HCT116 (cell line): ENCODE measurements at regions not wholly inside any gene's neighbourhood (a gene's known extent, or its start where the extent isn't known, plus 50 kb on each side); places are given as distances from the start of the nearest gene placed in this dataset.

Source experiments
- ATAC-seq: fragments of 200-7000 bp; cut with Tn5 transposase; 2 replicates; pipeline ENCODE4 v1.9.1; 2020; ENCODE audit warnings: mild to moderate bottlenecking, moderate library complexity
- BruUV-seq: library from RNA; stranded (reverse); fragments of 400-500 nt; replicated peaks from 2 replicates; lab custom pipeline; 2021; lab: Mats Ljungman, UMichigan
- CTCF ChIA-PET: fragments of 300-600 bp; sonication (Branson Sonifier 250); formaldehyde crosslinking; loops from one replicate; lab custom pipeline; 2021; ENCODE audit warnings: antibody characterized with exemption; lab: Charles Lee
- POLR2A ChIA-PET: fragments of 300-600, 350-600 bp; sonication (Branson Sonifier 250); formaldehyde crosslinking; loops from one replicate; lab custom pipeline; 2021; ENCODE audit warnings: antibody characterized with exemption; lab: Charles Lee
- RAD21 ChIA-PET, 2 experiments: fragments of 300-600 bp; sonication (Branson Sonifier 250); formaldehyde crosslinking; loops; one replicate each; lab custom pipeline; 2023; ENCODE audit warnings: low total read pairs in 2 of 2; ENCODE audit not compliant: uncharacterized antibody in 2 of 2, unreplicated experiment in 2 of 2, low non-redundant PET in 1 of 2; lab: Charles Lee
- DNase-seq: peaks from one replicate; pipeline ENCODE4 v3.0.0-alpha.2; 2010; ENCODE audit warnings: low read depth, low spot score
- H2AFZ ChIP-seq: fragments of 200-600 bp; shearing (Covaris generic), sonication (generic); 2 replicates; pipeline ENCODE4 v1.6.1; 2017; ENCODE audit warnings: low read depth, mixed run types, mixed read lengths, antibody characterized with exemption, low read length; ENCODE audit not compliant: poor library complexity, severe bottlenecking
- H3K27ac ChIP-seq: 2 replicates; pipeline ENCODE4 v1.5.1; 2012; ENCODE audit warnings: low read depth, low read length
- H3K27me3 ChIP-seq: fragments of 200-600 bp; sonication (generic); 2 replicates; pipeline ENCODE4 v1.6.1; 2016; ENCODE audit warnings: mixed run types, low read length, mixed read lengths; ENCODE audit not compliant: insufficient read depth
- H3K36me3 ChIP-seq, 2 experiments: fragments of 200-500 bp in 1 of 2; fragments of 200-600 bp in 1 of 2; sonication (Bioruptor generic) in 1 of 2; sonication (generic) in 1 of 2; 2 replicates each; pipeline versions ENCODE4 v1.5.1 to v1.6.1; 2014 to 2016; ENCODE audit warnings: low read length in 2 of 2, inconsistent platforms in 1 of 2, mixed read lengths in 1 of 2, mixed run types in 1 of 2; ENCODE audit not compliant: insufficient read depth in 2 of 2, control insufficient read depth in 1 of 2
- H3K4me1 ChIP-seq, 2 experiments: fragments of 200-600 bp in 1 of 2; sonication (generic) in 1 of 2; 2 replicates each; pipeline versions ENCODE4 v1.5.1 to v1.6.1; 2012 to 2017; ENCODE audit warnings: low read length in 2 of 2, inconsistent platforms in 1 of 2, mild to moderate bottlenecking in 1 of 2, mixed read lengths in 1 of 2, mixed run types in 1 of 2, moderate library complexity in 1 of 2; ENCODE audit not compliant: insufficient read depth in 2 of 2, control insufficient read depth in 1 of 2
- H3K4me2 ChIP-seq: fragments of 200-600 bp; sonication (generic); 2 replicates; pipeline ENCODE4 v1.6.1; 2017; ENCODE audit warnings: mixed run types, low read length, mixed read lengths
- H3K4me3 ChIP-seq, 2 experiments: fragments of 200-600 bp in 1 of 2; sonication (generic) in 1 of 2; replicated peaks in 1 of 2; 2 replicates each; pipeline ENCODE4 v1.5.1; 2011 to 2016; ENCODE audit warnings: low read length in 2 of 2, control low read depth in 1 of 2, low read depth in 1 of 2, mild to moderate bottlenecking in 1 of 2, mixed read lengths in 1 of 2, mixed run types in 1 of 2
- H3K79me2 ChIP-seq: fragments of 200-600 bp; sonication (generic); 2 replicates; pipeline ENCODE4 v1.6.1; 2017; ENCODE audit warnings: mild to moderate bottlenecking, mixed run types, low read length, moderate library complexity, mixed read lengths; ENCODE audit not compliant: insufficient read depth
- H3K9ac ChIP-seq: fragments of 200-600 bp; sonication (generic); 2 replicates; pipeline ENCODE4 v1.6.1; 2016; ENCODE audit warnings: low read length, mixed read lengths
- H3K9me2 ChIP-seq: fragments of 200-600 bp; sonication (generic), shearing (Covaris generic); 2 replicates; pipeline ENCODE4 v1.6.1; 2017; ENCODE audit warnings: mixed run types, mild to moderate bottlenecking, moderate library complexity; ENCODE audit not compliant: insufficient read depth
- H3K9me3 ChIP-seq, 2 experiments: fragments of 200-500 bp in 1 of 2; fragments of 200-600 bp in 1 of 2; sonication (Bioruptor generic) in 1 of 2; sonication (generic) in 1 of 2; 2 replicates each; pipeline ENCODE4 v1.6.1; 2014 to 2017; ENCODE audit warnings: low read length in 2 of 2, mixed read lengths in 2 of 2, inconsistent platforms in 1 of 2, low read depth in 1 of 2, mild to moderate bottlenecking in 1 of 2, mixed run types in 1 of 2, moderate library complexity in 1 of 2; ENCODE audit not compliant: control insufficient read depth in 1 of 2, insufficient read depth in 1 of 2
- H4K20me1 ChIP-seq: fragments of 200-600 bp; sonication (generic), shearing (Covaris generic); 2 replicates; pipeline ENCODE4 v1.6.1; 2017; ENCODE audit warnings: mixed run types, mild to moderate bottlenecking, moderate library complexity; ENCODE audit not compliant: insufficient read depth
- ATF3 ChIP-seq: IDR thresholded peaks from 2 replicates; pipeline ENCODE4 v1.6.1; 2012
- EGR1 ChIP-seq: IDR thresholded peaks from 2 replicates; pipeline ENCODE4 v1.6.1; 2012; ENCODE audit warnings: low read depth
- ELF1 ChIP-seq: IDR thresholded peaks from 2 replicates; pipeline ENCODE4 v1.6.1; 2012; ENCODE audit warnings: low read depth, borderline replicate concordance
- EZH2 ChIP-seq: fragments of 200-600 bp; sonication (generic); IDR thresholded peaks from 2 replicates; pipeline ENCODE4 v1.6.1; 2017; ENCODE audit warnings: antibody characterized with exemption, mixed run types
- EZH2phosphoT487 ChIP-seq: fragments of 200-600 bp; IDR thresholded peaks from 2 replicates; pipeline ENCODE4 v1.6.1; 2018; ENCODE audit warnings: antibody characterized with exemption, borderline replicate concordance
- FOSL1 ChIP-seq: IDR thresholded peaks from 2 replicates; pipeline ENCODE4 v1.6.1; 2012; ENCODE audit warnings: low read depth
- MAX ChIP-seq: IDR thresholded peaks from 2 replicates; pipeline ENCODE4 v1.6.1; 2012
- POLR2AphosphoS5 ChIP-seq: IDR thresholded peaks from 2 replicates; pipeline ENCODE4 v1.6.1; 2011; ENCODE audit warnings: mild to moderate bottlenecking, low read depth, low read length, moderate library complexity
- SP1 ChIP-seq: IDR thresholded peaks from 2 replicates; pipeline ENCODE4 v1.6.1; 2012; ENCODE audit warnings: low read depth
- SRF ChIP-seq: IDR thresholded peaks from 2 replicates; pipeline ENCODE4 v1.6.1; 2012; ENCODE audit warnings: low read depth
- TCF7L2 ChIP-seq: IDR thresholded peaks from 2 replicates; pipeline ENCODE4 v1.7.0; 2011; ENCODE audit warnings: borderline replicate concordance, inconsistent platforms; ENCODE audit not compliant: insufficient read depth, insufficient read length; ENCODE audit errors: extremely low read depth
- YY1 ChIP-seq: IDR thresholded peaks from 2 replicates; pipeline ENCODE4 v1.6.1; 2011; ENCODE audit warnings: low read length, low read depth, moderate library complexity, mild to moderate bottlenecking; ENCODE audit not compliant: insufficient replicate concordance; ENCODE audit errors: extremely low read depth
- ZBTB33 ChIP-seq: IDR thresholded peaks from 2 replicates; pipeline ENCODE4 v1.6.1; 2011; ENCODE audit warnings: mild to moderate bottlenecking, low read length, moderate library complexity; ENCODE audit not compliant: insufficient replicate concordance; ENCODE audit errors: extremely low read depth
- ZFX ChIP-seq: fragments of 450-650 bp; IDR thresholded peaks from 2 replicates; pipeline ENCODE4 v1.6.1; 2017
- ZNF274 ChIP-seq: fragments of 200-500 bp; sonication (Bioruptor generic); IDR thresholded peaks from 2 replicates; pipeline ENCODE4 v1.6.1; 2014; ENCODE audit warnings: mild to moderate bottlenecking, low read depth, low read length, inconsistent platforms
- intact Hi-C: fragments of 100-400 bp; cut with micrococcal nuclease; formaldehyde crosslinking; loops from 2 replicates; pipeline ENCODE4 v1.10.0; 2022

- Histone ChIP-seq H3K36me3 (no peaks in the 10 kb centered on the region), H3K4me2 (no peak overlapping the region), H3K4me1 (no peaks in the 10 kb centered on the region), H3K27ac (no peak overlapping the region), H3K9me3 (no peaks in the 10 kb centered on the region), H3K4me3 (no peak overlapping the region), H2AFZ (no peak overlapping the region), H4K20me1 (no peaks in the 10 kb centered on the region), H3K79me2 (no peaks in the 10 kb centered on the region), H3K9ac (no peak overlapping the region), H3K9me2 (no peaks in the 10 kb centered on the region), H3K27me3 (no peaks in the 10 kb centered on the region)
- TF ChIP-seq EGR1 = no peak
- no peak for TF ChIP-seq ZBTB33
- no peak for TF ChIP-seq EZH2phosphoT487
- no peak for TF ChIP-seq MAX
- no peak for TF ChIP-seq ZFX
- TF ChIP-seq FOSL1 = no peak
- TF ChIP-seq SRF = no peak
- TF ChIP-seq ELF1 = no peak
- TF ChIP-seq ZNF274 = no peak
- no peak for TF ChIP-seq EZH2
- no peak for TF ChIP-seq YY1
- no peak for TF ChIP-seq TCF7L2
- TF ChIP-seq ATF3 = no peak
- TF ChIP-seq SP1 = no peak
- TF ChIP-seq POLR2AphosphoS5 = no peak
- ATAC-seq = no peak
- POLR2A ChIA-PET = interaction anchor here (1.1 kb wide), 1 partner anchor 10 kb away, joined by 4 read pairs; no protein-coding TSS in a partner anchor
- intact Hi-C loops = no loop called here
- RAD21 ChIA-PET = no interaction called here
- BruUV-seq = no TSS peak
- DNase-seq = no peak
- CTCF ChIA-PET = no interaction called here
Observed at GRCh38 chr6:133083248-133083967, 157.7 kb upstream of the EYA4 start.
